Fibroblast of lung (primary cell): ENCODE measurements at regions not wholly inside any gene's neighbourhood (a gene's known extent, or its start where the extent isn't known, plus 50 kb on each side); places are given as distances from the start of the nearest gene placed in this dataset.

Experiments used
- EZH2 ChIP-seq: IDR thresholded peaks from 2 replicates; pipeline ENCODE4 v1.5.1; 2012; ENCODE audit warnings: low read length, control low read depth, mild to moderate bottlenecking; ENCODE audit errors: missing control alignments
- TF ChIP-seq, protein P1 (sequence below), 2 donors: IDR thresholded peaks in 1 of 2; conservative IDR thresholded peaks in 1 of 2; 1 replicate in 1 of 2; 2 replicates in 1 of 2; pipeline ENCODE4 v1.5.1; 2011 to 2012; ENCODE audit warnings: low read length in 2 of 2, control low read depth in 1 of 2, inconsistent platforms in 1 of 2, low read depth in 1 of 2, mild to moderate bottlenecking in 1 of 2

GRCh38 chr14:85391455-85391854, 138.5 kb upstream of the FLRT2 start:
- no peak for TF ChIP-seq EZH2
- TF ChIP-seq, protein P1, sequence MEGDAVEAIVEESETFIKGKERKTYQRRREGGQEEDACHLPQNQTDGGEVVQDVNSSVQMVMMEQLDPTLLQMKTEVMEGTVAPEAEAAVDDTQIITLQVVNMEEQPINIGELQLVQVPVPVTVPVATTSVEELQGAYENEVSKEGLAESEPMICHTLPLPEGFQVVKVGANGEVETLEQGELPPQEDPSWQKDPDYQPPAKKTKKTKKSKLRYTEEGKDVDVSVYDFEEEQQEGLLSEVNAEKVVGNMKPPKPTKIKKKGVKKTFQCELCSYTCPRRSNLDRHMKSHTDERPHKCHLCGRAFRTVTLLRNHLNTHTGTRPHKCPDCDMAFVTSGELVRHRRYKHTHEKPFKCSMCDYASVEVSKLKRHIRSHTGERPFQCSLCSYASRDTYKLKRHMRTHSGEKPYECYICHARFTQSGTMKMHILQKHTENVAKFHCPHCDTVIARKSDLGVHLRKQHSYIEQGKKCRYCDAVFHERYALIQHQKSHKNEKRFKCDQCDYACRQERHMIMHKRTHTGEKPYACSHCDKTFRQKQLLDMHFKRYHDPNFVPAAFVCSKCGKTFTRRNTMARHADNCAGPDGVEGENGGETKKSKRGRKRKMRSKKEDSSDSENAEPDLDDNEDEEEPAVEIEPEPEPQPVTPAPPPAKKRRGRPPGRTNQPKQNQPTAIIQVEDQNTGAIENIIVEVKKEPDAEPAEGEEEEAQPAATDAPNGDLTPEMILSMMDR (conservative IDR thresholded peaks at IDR 0.05 in 1 of 2, IDR thresholded peaks at IDR 0.05 in 1 of 2; ENCODE audit: low read depth in 1 of 2, low read length in 2 of 2): no peak
